ENCODE measurements at regions not wholly inside any gene's neighbourhood (a gene's known extent, or its start where the extent isn't known, plus 50 kb on each side); places are given as distances from the start of the nearest gene placed in this dataset.

DNA sequence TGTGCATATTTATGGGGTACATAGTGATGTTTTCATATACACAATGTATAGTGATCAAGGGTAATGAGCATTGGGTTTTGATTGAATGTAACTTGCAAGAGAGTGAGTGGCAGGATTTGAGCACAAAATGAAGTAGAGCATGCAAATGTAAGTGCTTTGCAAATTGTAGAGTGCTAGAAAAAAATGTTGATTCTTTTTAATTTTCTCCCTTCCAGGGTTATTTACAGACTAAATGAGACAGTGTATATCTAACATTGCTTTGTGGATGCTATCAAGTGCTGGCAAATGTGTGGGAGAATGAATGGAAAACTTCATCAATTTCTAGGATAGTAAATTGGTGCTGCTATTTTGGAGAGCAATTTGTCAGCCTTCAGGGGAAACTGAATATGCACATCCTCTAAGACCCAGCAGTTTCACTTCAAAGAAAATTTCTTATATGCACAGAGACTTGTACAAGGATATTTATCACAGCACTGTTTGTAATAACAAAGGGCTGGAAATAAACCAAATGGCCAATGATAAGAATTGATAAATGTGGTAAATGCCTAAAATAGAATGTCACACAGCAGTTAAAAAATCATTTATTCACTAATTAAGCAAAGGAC is 120.6 kb upstream of the PLPP4 start:
- Mint-ChIP-seq H3K4me1 (no peaks in the 10 kb centered on the region), H3K9me3 (ENCODE audit: insufficient read depth) (no peaks in the 10 kb centered on the region), H3K27me3 (peaks cover 6% of the 10 kb centered on the region), H3K4me3 (no peak overlapping the region), H3K27ac (no peak overlapping the region)
- DNase-seq (no peak), ATAC-seq (ENCODE audit: low read depth) (no peak)
- H3K36me3 ChIP-seq (replicated peaks in 1 of 2; ENCODE audit: control extremely low read depth in 1 of 2, control insufficient read depth in 1 of 2, extremely low read depth in 1 of 2, insufficient read depth in 2 of 2, low read length in 1 of 2) = no peaks in the 10 kb centered on the region
- no peaks in the 10 kb centered on the region for H3K4me1 ChIP-seq (ENCODE audit: control insufficient read depth in 2 of 2, insufficient read depth in 2 of 2, low read length in 2 of 2)
- peaks cover 0 to 4% (median 1%) of the 10 kb centered on the region in 4 experiments for H3K27me3 ChIP-seq (replicated peaks in 1 of 4; ENCODE audit: control extremely low read depth in 1 of 4, control insufficient read depth in 3 of 4, insufficient read depth in 4 of 4, low read length in 3 of 4)
- CTCF ChIA-PET = interaction anchor here (0.7 to 2.2 kb wide), 14 partner anchors 9 to 1768 kb away, joined by 3 to 12 read pairs (median 4); no protein-coding TSS in a partner anchor
- no peak overlapping the region for H3K9ac ChIP-seq (ENCODE audit: low read length)
- no peak overlapping the region for H3K4me3 ChIP-seq (ENCODE audit: control extremely low read depth in 1 of 5, extremely low read depth in 1 of 5, insufficient read depth in 1 of 5, low read depth in 2 of 5, low read length in 4 of 5)
- H3K4me2 ChIP-seq (replicated peaks; ENCODE audit: low read depth, low read length, poor library complexity, severe bottlenecking) = no peak overlapping the region
- no peak overlapping the region for H3K27ac ChIP-seq (ENCODE audit: low read length in 2 of 2)
- intact Hi-C loops (cut with micrococcal nuclease) = no loop called here
- TF ChIP-seq, protein P1, sequence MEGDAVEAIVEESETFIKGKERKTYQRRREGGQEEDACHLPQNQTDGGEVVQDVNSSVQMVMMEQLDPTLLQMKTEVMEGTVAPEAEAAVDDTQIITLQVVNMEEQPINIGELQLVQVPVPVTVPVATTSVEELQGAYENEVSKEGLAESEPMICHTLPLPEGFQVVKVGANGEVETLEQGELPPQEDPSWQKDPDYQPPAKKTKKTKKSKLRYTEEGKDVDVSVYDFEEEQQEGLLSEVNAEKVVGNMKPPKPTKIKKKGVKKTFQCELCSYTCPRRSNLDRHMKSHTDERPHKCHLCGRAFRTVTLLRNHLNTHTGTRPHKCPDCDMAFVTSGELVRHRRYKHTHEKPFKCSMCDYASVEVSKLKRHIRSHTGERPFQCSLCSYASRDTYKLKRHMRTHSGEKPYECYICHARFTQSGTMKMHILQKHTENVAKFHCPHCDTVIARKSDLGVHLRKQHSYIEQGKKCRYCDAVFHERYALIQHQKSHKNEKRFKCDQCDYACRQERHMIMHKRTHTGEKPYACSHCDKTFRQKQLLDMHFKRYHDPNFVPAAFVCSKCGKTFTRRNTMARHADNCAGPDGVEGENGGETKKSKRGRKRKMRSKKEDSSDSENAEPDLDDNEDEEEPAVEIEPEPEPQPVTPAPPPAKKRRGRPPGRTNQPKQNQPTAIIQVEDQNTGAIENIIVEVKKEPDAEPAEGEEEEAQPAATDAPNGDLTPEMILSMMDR (IDR thresholded peaks at IDR 0.05) = no peak
- no peak for TF ChIP-seq EZH2 (IDR thresholded peaks at IDR 0.05; ENCODE audit: borderline replicate concordance, insufficient read depth, low read depth, low read length, poor library complexity, severe bottlenecking)
- H2AFZ ChIP-seq (ENCODE audit: insufficient read depth, low read depth, low read length, poor library complexity, severe bottlenecking) = no peak overlapping the region
- no peaks in the 10 kb centered on the region for H4K20me1 ChIP-seq (ENCODE audit: control insufficient read depth, insufficient read depth, low read length, poor library complexity, severe bottlenecking)
- no peaks in the 10 kb centered on the region for H3K79me2 ChIP-seq (ENCODE audit: control insufficient read depth, insufficient read depth, low read length)
- H3K9me3 ChIP-seq (ENCODE audit: control extremely low read depth in 1 of 3, control insufficient read depth in 2 of 3, insufficient read depth in 1 of 3, low read length in 2 of 3) = no peaks in the 10 kb centered on the region
- POLR2A ChIA-PET = no interaction called here

DNA sequence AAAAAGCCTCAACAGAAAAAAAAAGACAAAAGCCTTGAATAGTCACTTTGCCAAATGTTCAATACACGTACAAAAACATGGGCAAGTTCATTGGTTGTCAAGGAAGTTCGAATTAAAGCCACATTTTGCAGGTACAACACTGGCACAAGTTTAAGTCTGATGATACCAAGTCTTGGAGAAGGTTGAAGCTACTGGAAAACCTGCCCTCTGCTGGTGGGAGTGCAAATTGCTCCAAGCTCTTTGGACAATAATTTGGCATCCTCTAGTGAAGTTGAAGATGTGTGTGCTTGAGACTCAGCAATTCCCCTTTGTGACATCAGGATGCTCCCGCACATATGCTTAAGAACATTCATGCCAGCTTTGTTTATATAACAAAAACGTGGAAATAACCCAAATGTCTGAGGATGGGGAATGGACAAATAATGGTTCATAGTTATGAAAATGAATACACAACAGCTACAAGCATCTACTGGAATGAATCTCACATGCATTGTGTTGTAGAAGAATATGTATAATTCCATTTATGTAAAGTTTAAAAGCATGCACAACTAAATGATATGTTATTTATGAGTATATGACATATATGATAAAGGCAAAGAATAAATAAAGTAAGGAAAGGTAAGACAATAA is 120.0 kb upstream of the PLPP4 start:
- WGBS (ENCODE audit: insufficient coverage) = 23% methylated on average over 2 of the region's 4 CpGs
- Histone ChIP-seq H3K9ac (ENCODE audit: low read length) (no peak overlapping the region), H2AFZ (ENCODE audit: insufficient read depth, low read depth, low read length, poor library complexity, severe bottlenecking) (no peak overlapping the region), H3K4me2 (replicated peaks; ENCODE audit: low read depth, low read length, poor library complexity, severe bottlenecking) (no peak overlapping the region), H3K79me2 (ENCODE audit: control insufficient read depth, insufficient read depth, low read length) (no peaks in the 10 kb centered on the region), H3K9me3 (ENCODE audit: control extremely low read depth in 1 of 3, control insufficient read depth in 2 of 3, insufficient read depth in 1 of 3, low read length in 2 of 3) (no peaks in the 10 kb centered on the region), H3K27ac (ENCODE audit: low read length in 2 of 2) (no peak overlapping the region), H3K4me1 (ENCODE audit: control insufficient read depth in 2 of 2, insufficient read depth in 2 of 2, low read length in 2 of 2) (no peaks in the 10 kb centered on the region), H3K36me3 (replicated peaks in 1 of 2; ENCODE audit: control extremely low read depth in 1 of 2, control insufficient read depth in 1 of 2, extremely low read depth in 1 of 2, insufficient read depth in 2 of 2, low read length in 1 of 2) (no peaks in the 10 kb centered on the region), H4K20me1 (ENCODE audit: control insufficient read depth, insufficient read depth, low read length, poor library complexity, severe bottlenecking) (no peaks in the 10 kb centered on the region), H3K4me3 (ENCODE audit: control extremely low read depth in 1 of 5, extremely low read depth in 1 of 5, insufficient read depth in 1 of 5, low read depth in 2 of 5, low read length in 4 of 5) (no peak overlapping the region), H3K27me3 (replicated peaks in 1 of 4; ENCODE audit: control extremely low read depth in 1 of 4, control insufficient read depth in 3 of 4, insufficient read depth in 4 of 4, low read length in 3 of 4) (peaks cover 0 to 4% (median 1%) of the 10 kb centered on the region in 4 experiments)
- ChIA-PET CTCF (interaction anchor here (0.7 to 2.2 kb wide), 14 partner anchors 8 to 1769 kb away, joined by 3 to 12 read pairs (median 4); no protein-coding TSS in a partner anchor), POLR2A (no interaction called here)
- Mint-ChIP-seq H3K4me1 (no peaks in the 10 kb centered on the region), H3K9me3 (ENCODE audit: insufficient read depth) (no peaks in the 10 kb centered on the region), H3K4me3 (no peak overlapping the region), H3K27me3 (peaks cover 8% of the 10 kb centered on the region), H3K27ac (no peak overlapping the region)
- TF ChIP-seq, protein P1 (IDR thresholded peaks at IDR 0.05) = peak; percentile 93
- no peak for TF ChIP-seq EZH2 (IDR thresholded peaks at IDR 0.05; ENCODE audit: borderline replicate concordance, insufficient read depth, low read depth, low read length, poor library complexity, severe bottlenecking)
- ATAC-seq (ENCODE audit: low read depth) = no peak
- intact Hi-C loops (cut with micrococcal nuclease) = no loop called here
- peak; percentile 55 for DNase-seq
